ENCODE measurements at regions not wholly inside any gene's neighbourhood (a gene's known extent, or its start where the extent isn't known, plus 50 kb on each side); places are given as distances from the start of the nearest gene placed in this dataset.

- no peak for TF ChIP-seq EZH2phosphoT487 (conservative IDR thresholded peaks at IDR 0.05; ENCODE audit: low read length)
- TF ChIP-seq CTCF (IDR thresholded peaks at IDR 0.05; ENCODE audit: insufficient read depth, low read length, poor library complexity, severe bottlenecking) = peak; percentile 98
- Histone ChIP-seq H3K9me2 (replicated peaks; ENCODE audit: insufficient read depth, low read length) (no peaks in the 10 kb centered on the region), H3K27ac (ENCODE audit: low read depth, low read length) (no peak overlapping the region), H3K36me3 (ENCODE audit: low read length) (no peaks in the 10 kb centered on the region), H3K27me3 (ENCODE audit: low read length) (no peaks in the 10 kb centered on the region), H2AFZ (ENCODE audit: low read depth, low read length, severe bottlenecking) (no peak overlapping the region), H3K9me3 (ENCODE audit: insufficient read depth, low read length) (no peaks in the 10 kb centered on the region), H3K79me2 (ENCODE audit: insufficient read depth, low read length) (no peaks in the 10 kb centered on the region), H3K9ac (ENCODE audit: low read length) (no peak overlapping the region), H4K20me1 (ENCODE audit: low read depth, low read length) (no peaks in the 10 kb centered on the region), H3K4me2 (ENCODE audit: low read depth, low read length, poor library complexity, severe bottlenecking) (no peak overlapping the region), H3K4me3 (ENCODE audit: insufficient read depth, low read length, poor library complexity, severe bottlenecking) (no peak overlapping the region), H3F3A (ENCODE audit: insufficient read depth) (no peaks in the 10 kb centered on the region)
These were observed 274.9 kb upstream of the GALNT17 start for GRCh38 chr7:70856901-70857630.

- no peak overlapping the region for H3K4me3 ChIP-seq (ENCODE audit: insufficient read depth, low read length, poor library complexity, severe bottlenecking)
- H4K20me1 ChIP-seq (ENCODE audit: low read depth, low read length) = no peaks in the 10 kb centered on the region
- H3K4me2 ChIP-seq (ENCODE audit: low read depth, low read length, poor library complexity, severe bottlenecking) = no peak overlapping the region
- TF ChIP-seq CTCF (IDR thresholded peaks at IDR 0.05; ENCODE audit: insufficient read depth, low read length, poor library complexity, severe bottlenecking) (no peak), EZH2phosphoT487 (conservative IDR thresholded peaks at IDR 0.05; ENCODE audit: low read length) (no peak)
- no peaks in the 10 kb centered on the region for H3K36me3 ChIP-seq (ENCODE audit: low read length)
- no peak overlapping the region for H3K27ac ChIP-seq (ENCODE audit: low read depth, low read length)
- H3K9me3 ChIP-seq (ENCODE audit: insufficient read depth, low read length) = no peaks in the 10 kb centered on the region
- H3K27me3 ChIP-seq (ENCODE audit: low read length) = 0 out of 2 replicates have a peak, but pooled peaks cover under 1% of the 10 kb centered on the region
- H3K9ac ChIP-seq (ENCODE audit: low read length) = no peak overlapping the region
- H2AFZ ChIP-seq (ENCODE audit: low read depth, low read length, severe bottlenecking) = no peak overlapping the region
- no peaks in the 10 kb centered on the region for H3K79me2 ChIP-seq (ENCODE audit: insufficient read depth, low read length)
- H3F3A ChIP-seq (ENCODE audit: insufficient read depth) = no peaks in the 10 kb centered on the region
- no peaks in the 10 kb centered on the region for H3K9me2 ChIP-seq (replicated peaks; ENCODE audit: insufficient read depth, low read length)
These were observed 274.0 kb upstream of the GALNT17 start for GRCh38 chr7:70857793-70858545.

- no peaks in the 10 kb centered on the region for H4K20me1 ChIP-seq (ENCODE audit: low read depth, low read length)
- H3K9ac ChIP-seq (ENCODE audit: low read length) = no peak overlapping the region
- no peak overlapping the region for H3K4me2 ChIP-seq (ENCODE audit: low read depth, low read length, poor library complexity, severe bottlenecking)
- no peaks in the 10 kb centered on the region for H3K9me2 ChIP-seq (replicated peaks; ENCODE audit: insufficient read depth, low read length)
- H3K4me3 ChIP-seq (ENCODE audit: insufficient read depth, low read length, poor library complexity, severe bottlenecking) = no peak overlapping the region
- H3K27ac ChIP-seq (ENCODE audit: low read depth, low read length) = no peak overlapping the region
- H3F3A ChIP-seq (ENCODE audit: insufficient read depth) = no peaks in the 10 kb centered on the region
- peaks cover 3% of the 10 kb centered on the region; the same call in 1 of the 2 replicates for H3K27me3 ChIP-seq (ENCODE audit: low read length)
- TF ChIP-seq EZH2phosphoT487 (conservative IDR thresholded peaks at IDR 0.05; ENCODE audit: low read length) (no peak), CTCF (IDR thresholded peaks at IDR 0.05; ENCODE audit: insufficient read depth, low read length, poor library complexity, severe bottlenecking) (no peak)
- no peaks in the 10 kb centered on the region for H3K36me3 ChIP-seq (ENCODE audit: low read length)
- H3K79me2 ChIP-seq (ENCODE audit: insufficient read depth, low read length) = no peaks in the 10 kb centered on the region
- H2AFZ ChIP-seq (ENCODE audit: low read depth, low read length, severe bottlenecking) = no peak overlapping the region
- peaks cover 5% of the 10 kb centered on the region; the same call in 1 of the 2 replicates for H3K9me3 ChIP-seq (ENCODE audit: insufficient read depth, low read length)
These were observed 264.4 kb upstream of the GALNT17 start for GRCh38 chr7:70867513-70867912.
